B cell (primary cell): ENCODE measurements at regions not wholly inside any gene's neighbourhood (a gene's known extent, or its start where the extent isn't known, plus 50 kb on each side); places are given as distances from the start of the nearest gene placed in this dataset.

Experiments used
- ATAC-seq: fragments of 200-7000 bp; cut with Tn5 transposase; one replicate; pipeline ENCODE4 v1.10.0; 2021; ENCODE audit warnings: low read depth, mild to moderate bottlenecking, moderate number of reproducible peaks, moderate library complexity
- CTCF ChIA-PET: fragments of 350-600 bp; sonication (Branson Sonifier 250); formaldehyde crosslinking; loops from one replicate; lab custom pipeline; 2021; ENCODE audit warnings: antibody characterized with exemption, inconsistent platforms; lab: Charles Lee
- POLR2A ChIA-PET: fragments of 350-600 bp; sonication (Branson Sonifier 250); formaldehyde crosslinking; loops from one replicate; lab custom pipeline; 2021; ENCODE audit warnings: antibody characterized with exemption; lab: Charles Lee
- DNase-seq: peaks from one replicate; pipeline ENCODE4 v3.0.0; 2013
- H2AFZ ChIP-seq: 2 replicates; pipeline ENCODE4 v1.6.1; 2012; ENCODE audit warnings: mild to moderate bottlenecking, low read depth, low read length; ENCODE audit not compliant: insufficient read depth, poor library complexity, severe bottlenecking
- H3K27ac ChIP-seq, 2 donors: 1 replicate in 1 of 2; 2 replicates in 1 of 2; pipeline ENCODE4 v1.5.1; 2012 to 2013; ENCODE audit warnings: low read length in 2 of 2, mild to moderate bottlenecking in 2 of 2, moderate library complexity in 1 of 2
- H3K27me3 ChIP-seq, 4 experiments: fragments of 200-600 bp in 1 of 4; sonication (generic) in 1 of 4; replicated peaks in 1 of 4; 1 replicate in 2 of 4; 2 replicates in 2 of 4; pipeline versions ENCODE4 v1.6.1 to v1.7.0; 2013 to 2016; ENCODE audit warnings: low read length in 3 of 4, mild to moderate bottlenecking in 2 of 4, mixed read lengths in 1 of 4, moderate library complexity in 1 of 4; ENCODE audit not compliant: insufficient read depth in 4 of 4, control insufficient read depth in 3 of 4; ENCODE audit errors: control extremely low read depth in 1 of 4
- H3K36me3 ChIP-seq, 2 experiments: replicated peaks in 1 of 2; 1 replicate in 1 of 2; 2 replicates in 1 of 2; pipeline versions ENCODE4 v1.6.1 to v1.7.1; 2013; ENCODE audit warnings: low read length in 1 of 2; ENCODE audit not compliant: insufficient read depth in 2 of 2, control insufficient read depth in 1 of 2; ENCODE audit errors: control extremely low read depth in 1 of 2, extremely low read depth in 1 of 2
- H3K4me1 ChIP-seq, 2 donors: fragments of 200-600 bp in 1 of 2; sonication (generic) in 1 of 2; 1 replicate in 1 of 2; 2 replicates in 1 of 2; pipeline versions ENCODE4 v1.5.1 to v1.6.1; 2013 to 2017; ENCODE audit warnings: low read length in 2 of 2; ENCODE audit not compliant: control insufficient read depth in 2 of 2, insufficient read depth in 2 of 2
- H3K4me2 ChIP-seq: replicated peaks from 2 replicates; pipeline ENCODE3; 2012; ENCODE audit warnings: mild to moderate bottlenecking, low read depth, low read length; ENCODE audit not compliant: poor library complexity, severe bottlenecking
- H3K4me3 ChIP-seq, 5 experiments: fragments of 200-600 bp in 1 of 5; sonication (generic) in 1 of 5; 1 replicate in 3 of 5; 2 replicates in 2 of 5; pipeline versions ENCODE4 v1.5.1 to v1.7.0; 2011 to 2016; ENCODE audit warnings: low read length in 4 of 5, mild to moderate bottlenecking in 4 of 5, low read depth in 2 of 5, control low read depth in 1 of 5, moderate library complexity in 1 of 5; ENCODE audit not compliant: insufficient read depth in 1 of 5; ENCODE audit errors: control extremely low read depth in 1 of 5, extremely low read depth in 1 of 5
- H3K79me2 ChIP-seq: fragments of 200-600 bp; sonication (generic); one replicate; pipeline ENCODE4 v1.6.0; 2016; ENCODE audit warnings: low read length; ENCODE audit not compliant: control insufficient read depth, insufficient read depth
- H3K9ac ChIP-seq: fragments of 200-600 bp; sonication (generic); 2 replicates; pipeline ENCODE4 v1.6.1; 2017; ENCODE audit warnings: mild to moderate bottlenecking, low read length, moderate library complexity
- H3K9me3 ChIP-seq, 3 donors: one replicate each; pipeline versions ENCODE4 v1.6.1 to v1.7.1; 2013; ENCODE audit warnings: low read length in 2 of 3; ENCODE audit not compliant: control insufficient read depth in 2 of 3, insufficient read depth in 1 of 3; ENCODE audit errors: control extremely low read depth in 1 of 3
- H4K20me1 ChIP-seq: 2 replicates; pipeline ENCODE4 v1.6.0; 2012; ENCODE audit warnings: mild to moderate bottlenecking, low read length; ENCODE audit not compliant: insufficient read depth, control insufficient read depth, poor library complexity, severe bottlenecking
- H3K27ac Mint-ChIP-seq: one replicate; pipeline ENCODE4 v1.8.0; 2021; ENCODE audit warnings: mixed read lengths
- H3K27me3 Mint-ChIP-seq: one replicate; pipeline ENCODE4 v1.8.0; 2021; ENCODE audit warnings: mixed read lengths
- H3K4me1 Mint-ChIP-seq: one replicate; pipeline ENCODE4 v1.8.0; 2021; ENCODE audit warnings: mixed read lengths
- H3K4me3 Mint-ChIP-seq: one replicate; pipeline ENCODE4 v1.8.0; 2021; ENCODE audit warnings: mixed read lengths
- H3K9me3 Mint-ChIP-seq: one replicate; pipeline ENCODE4 v1.8.0; 2022; ENCODE audit warnings: mixed read lengths; ENCODE audit not compliant: insufficient read depth
- EZH2 ChIP-seq: IDR thresholded peaks from 2 replicates; pipeline ENCODE4 v1.6.1; 2012; ENCODE audit warnings: borderline replicate concordance, low read depth, mild to moderate bottlenecking, moderate library complexity, low read length; ENCODE audit not compliant: insufficient read depth, poor library complexity, severe bottlenecking
- WGBS: methylation state at CpG from one replicate; pipeline ENCODE4 v1.1.5; 2013; ENCODE audit warnings: missing lambda C conversion rate; ENCODE audit not compliant: insufficient coverage; 5-methylcytosine and 5-hydroxymethylcytosine counted together
- intact Hi-C: fragments of 100-400 bp; cut with micrococcal nuclease; formaldehyde crosslinking; loops from one replicate; pipeline ENCODE4 v1.10.0; 2022
- TF ChIP-seq, protein P1 (sequence below): fragments of 200-600 bp; IDR thresholded peaks from one replicate; pipeline ENCODE4 v1.8.0; 2022; ENCODE audit warnings: antibody characterized with exemption, mild to moderate bottlenecking

DNA sequence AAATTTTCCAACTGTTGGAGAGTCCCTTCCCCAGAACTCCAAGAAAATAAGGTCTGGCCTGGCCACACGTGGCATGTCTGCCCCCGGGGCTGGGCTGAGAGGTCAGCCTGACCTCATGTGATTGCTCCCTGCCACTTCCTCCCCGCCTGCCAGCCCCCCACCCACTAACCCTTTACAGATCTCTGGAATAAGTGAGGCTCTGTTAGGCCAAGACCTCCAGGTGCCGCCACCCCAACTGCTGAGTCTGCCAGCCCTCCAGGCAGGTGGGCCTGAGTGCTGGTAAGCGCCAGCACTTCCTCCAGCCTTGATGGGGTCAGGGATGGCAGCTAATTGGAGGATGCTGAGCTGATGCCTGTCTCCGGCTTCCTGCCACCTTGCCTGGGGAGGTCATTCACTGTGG, 658.4 kb downstream of the MED13L start:
- H3K27ac ChIP-seq: no peak overlapping the region
- intact Hi-C loops: no loop called here
- no peak overlapping the region for H3K4me3 Mint-ChIP-seq
- H3K27me3 ChIP-seq: peaks cover 0 to 4% (median 0%) of the 10 kb centered on the region in 4 experiments
- H2AFZ ChIP-seq: no peak overlapping the region
- peaks cover 9% of the 10 kb centered on the region for H3K27me3 Mint-ChIP-seq
- H3K27ac Mint-ChIP-seq: no peak overlapping the region
- H3K9me3 ChIP-seq: peaks cover 0 to 26% (median 0%) of the 10 kb centered on the region in 3 donors
- no peak overlapping the region for H3K4me3 ChIP-seq
- 78% methylated on average over 6 of the region's 6 CpGs for whole genome bisulfite sequencing
- H3K9me3 Mint-ChIP-seq: no peaks in the 10 kb centered on the region
- H3K79me2 ChIP-seq: no peaks in the 10 kb centered on the region
- no peak overlapping the region for H3K9ac ChIP-seq
- H4K20me1 ChIP-seq: no peaks in the 10 kb centered on the region
- no peaks in the 10 kb centered on the region for H3K4me1 ChIP-seq
- no peak for ATAC-seq
- H3K36me3 ChIP-seq: no peaks in the 10 kb centered on the region
- ChIA-PET CTCF (interaction anchor here (0.6 kb wide), 1 partner anchor 12 kb away, joined by 5 read pairs; no protein-coding TSS in a partner anchor), POLR2A (no interaction called here)
- H3K4me1 Mint-ChIP-seq: no peaks in the 10 kb centered on the region
- DNase-seq: no peak
- no peak overlapping the region for H3K4me2 ChIP-seq
- no peak for TF ChIP-seq EZH2
- TF ChIP-seq, protein P1, sequence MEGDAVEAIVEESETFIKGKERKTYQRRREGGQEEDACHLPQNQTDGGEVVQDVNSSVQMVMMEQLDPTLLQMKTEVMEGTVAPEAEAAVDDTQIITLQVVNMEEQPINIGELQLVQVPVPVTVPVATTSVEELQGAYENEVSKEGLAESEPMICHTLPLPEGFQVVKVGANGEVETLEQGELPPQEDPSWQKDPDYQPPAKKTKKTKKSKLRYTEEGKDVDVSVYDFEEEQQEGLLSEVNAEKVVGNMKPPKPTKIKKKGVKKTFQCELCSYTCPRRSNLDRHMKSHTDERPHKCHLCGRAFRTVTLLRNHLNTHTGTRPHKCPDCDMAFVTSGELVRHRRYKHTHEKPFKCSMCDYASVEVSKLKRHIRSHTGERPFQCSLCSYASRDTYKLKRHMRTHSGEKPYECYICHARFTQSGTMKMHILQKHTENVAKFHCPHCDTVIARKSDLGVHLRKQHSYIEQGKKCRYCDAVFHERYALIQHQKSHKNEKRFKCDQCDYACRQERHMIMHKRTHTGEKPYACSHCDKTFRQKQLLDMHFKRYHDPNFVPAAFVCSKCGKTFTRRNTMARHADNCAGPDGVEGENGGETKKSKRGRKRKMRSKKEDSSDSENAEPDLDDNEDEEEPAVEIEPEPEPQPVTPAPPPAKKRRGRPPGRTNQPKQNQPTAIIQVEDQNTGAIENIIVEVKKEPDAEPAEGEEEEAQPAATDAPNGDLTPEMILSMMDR: no peak

DNA sequence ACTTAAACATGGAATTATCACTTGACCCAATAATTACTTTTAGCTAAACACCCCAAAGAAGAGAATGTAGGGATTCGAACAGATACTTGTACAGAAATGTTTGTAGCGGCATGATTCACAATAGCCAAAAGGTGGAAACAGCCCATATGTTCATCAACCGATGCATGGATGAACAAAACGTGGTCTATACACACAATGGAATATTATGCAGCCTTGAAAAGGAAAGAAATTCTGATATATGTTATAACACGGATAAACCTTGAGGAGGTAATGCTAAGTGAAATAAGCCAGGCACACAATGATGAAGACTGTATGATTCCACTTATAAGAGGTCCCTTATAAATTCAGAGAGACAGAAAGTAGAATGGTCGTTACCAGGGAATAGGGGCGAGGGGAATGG, 659.4 kb downstream of the MED13L start:
- Histone ChIP-seq H3K36me3 (no peaks in the 10 kb centered on the region), H3K27me3 (no peaks in the 10 kb centered on the region), H3K9me3 (peaks cover 0 to 24% (median 0%) of the 10 kb centered on the region in 3 donors), H3K4me1 (no peaks in the 10 kb centered on the region), H3K27ac (no peak overlapping the region), H4K20me1 (no peaks in the 10 kb centered on the region), H3K4me3 (no peak overlapping the region), H3K4me2 (no peak overlapping the region), H3K79me2 (no peaks in the 10 kb centered on the region), H3K9ac (no peak overlapping the region), H2AFZ (no peak overlapping the region)
- DNase-seq (no peak), ATAC-seq (no peak)
- no peaks in the 10 kb centered on the region for H3K4me1 Mint-ChIP-seq
- POLR2A ChIA-PET: no interaction called here
- WGBS: 97% methylated on average over 7 of the region's 7 CpGs
- peaks cover 5% of the 10 kb centered on the region for H3K27me3 Mint-ChIP-seq
- peaks cover 3% of the 10 kb centered on the region for H3K9me3 Mint-ChIP-seq
- intact Hi-C loops: no loop called here
- H3K27ac Mint-ChIP-seq: no peak overlapping the region
- TF ChIP-seq EZH2: no peak
- TF ChIP-seq, protein P1: no peak
- CTCF ChIA-PET: no interaction called here
- H3K4me3 Mint-ChIP-seq: no peak overlapping the region
